Renal cortex interstitium (tissue), 11 donors: ENCODE measurements at regions not wholly inside any gene's neighbourhood (a gene's known extent, or its start where the extent isn't known, plus 50 kb on each side); places are given as distances from the start of the nearest gene placed in this dataset.

ENCODE experiments used
- DNase-seq, 11 donors: peaks; one replicate each; pipeline ENCODE4 v3.0.0-alpha.2; 2013; ENCODE audit warnings: low read depth in 9 of 11, low spot score in 4 of 11; ENCODE audit errors: extremely low read depth in 1 of 11

DNA sequence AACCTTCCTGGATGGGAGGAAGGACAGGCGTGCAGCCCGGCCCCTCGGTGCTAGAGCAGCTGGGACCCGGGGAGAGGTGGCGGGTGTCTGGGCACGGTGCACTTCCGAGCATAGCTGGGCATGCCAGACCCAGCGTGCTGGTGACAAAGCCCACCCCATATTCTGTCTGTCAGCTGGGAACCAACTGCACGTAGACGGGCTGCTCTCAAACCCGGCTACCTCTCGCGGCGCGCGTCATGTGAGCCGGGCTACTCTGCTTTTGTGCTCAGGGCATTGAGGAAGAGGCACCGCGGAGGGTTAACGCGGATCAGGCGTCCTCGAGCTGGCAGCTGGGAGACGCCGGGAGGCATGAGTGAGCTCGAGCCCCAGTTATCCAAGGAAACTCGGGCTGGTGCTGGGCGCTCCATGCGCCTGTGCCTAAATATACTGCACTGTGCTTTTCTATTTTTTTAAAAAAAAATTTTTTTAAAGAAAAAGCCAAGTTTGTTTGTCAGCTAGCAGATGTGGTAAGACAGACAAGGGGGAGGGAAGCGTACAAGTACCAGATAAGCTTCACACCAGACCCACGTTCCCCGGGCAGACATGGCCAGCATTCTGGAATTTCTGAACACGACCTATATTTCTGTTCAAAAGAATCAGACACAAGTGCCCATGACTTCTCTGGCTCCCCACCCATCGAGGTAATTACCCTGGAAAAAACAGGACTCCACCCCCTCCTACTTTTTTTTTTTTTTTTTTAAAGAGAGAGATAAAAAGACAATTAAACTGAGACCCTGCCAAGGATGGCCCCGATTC is 425.6 kb downstream of the SHANK2 start:
- peak in 2 of 11 donors; percentile 32 to 35 for DNase-seq

DNA sequence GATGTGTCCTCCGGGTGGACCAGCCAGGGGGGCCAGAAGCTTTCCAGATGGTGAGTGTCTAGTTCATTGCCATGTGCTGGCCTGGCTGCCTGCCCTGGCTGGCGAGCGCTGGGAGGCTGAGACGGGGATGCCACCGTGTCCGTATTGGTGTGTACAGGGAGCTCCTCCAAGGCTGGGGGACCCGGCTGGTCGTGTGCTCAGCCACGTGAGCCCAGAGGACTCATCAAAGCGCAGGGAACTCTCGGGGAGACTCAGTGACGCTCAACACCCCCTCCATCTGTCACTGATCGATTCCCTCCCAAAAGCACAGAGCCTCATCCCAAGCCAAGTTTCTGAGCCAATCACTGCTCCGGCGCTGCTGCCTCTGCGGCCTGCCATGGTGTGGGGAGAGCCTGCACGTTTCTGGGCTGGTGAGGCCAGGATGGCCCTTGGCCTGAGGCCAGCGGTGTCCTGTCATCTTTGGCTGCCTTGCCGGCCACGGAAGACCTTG is 423.7 kb downstream of the SHANK2 start:
- no peak for DNase-seq

DNA sequence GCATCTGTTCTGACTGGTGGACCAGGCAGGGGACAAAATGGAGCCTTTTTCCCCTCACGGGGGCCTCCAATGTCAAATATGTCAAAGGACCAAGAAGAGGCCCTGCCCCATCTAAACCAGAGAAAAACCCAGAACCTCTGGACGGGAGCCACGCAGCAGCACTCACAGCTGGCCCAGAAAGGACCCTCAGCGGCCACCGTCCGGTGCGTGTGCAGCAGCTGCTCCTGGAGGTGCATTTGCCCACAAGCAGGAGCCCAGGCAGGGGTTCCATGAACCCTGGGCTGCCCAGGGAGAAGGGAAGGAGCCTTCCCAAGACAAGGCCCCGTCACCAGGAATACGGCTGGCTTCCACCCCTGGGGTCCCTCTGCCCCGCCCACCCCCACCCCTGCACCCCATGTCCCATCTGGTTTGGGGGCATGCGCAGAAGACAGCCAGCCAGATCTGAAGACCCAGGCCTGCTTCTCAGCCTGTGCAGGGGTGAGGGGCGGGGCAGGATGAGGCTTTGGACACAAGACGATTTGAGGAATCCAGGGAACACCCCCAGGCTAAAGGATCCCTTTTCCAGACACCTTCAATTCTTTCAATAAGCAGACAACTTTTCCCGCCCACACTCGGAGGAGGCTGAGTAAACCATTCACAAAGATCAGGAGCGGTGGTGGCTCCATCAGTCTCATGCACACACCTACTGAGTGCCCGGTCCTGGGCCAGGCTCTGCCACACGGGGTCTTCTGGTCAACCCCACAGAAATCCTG is 423.1 kb downstream of the SHANK2 start:
- no peak for DNase-seq

DNA sequence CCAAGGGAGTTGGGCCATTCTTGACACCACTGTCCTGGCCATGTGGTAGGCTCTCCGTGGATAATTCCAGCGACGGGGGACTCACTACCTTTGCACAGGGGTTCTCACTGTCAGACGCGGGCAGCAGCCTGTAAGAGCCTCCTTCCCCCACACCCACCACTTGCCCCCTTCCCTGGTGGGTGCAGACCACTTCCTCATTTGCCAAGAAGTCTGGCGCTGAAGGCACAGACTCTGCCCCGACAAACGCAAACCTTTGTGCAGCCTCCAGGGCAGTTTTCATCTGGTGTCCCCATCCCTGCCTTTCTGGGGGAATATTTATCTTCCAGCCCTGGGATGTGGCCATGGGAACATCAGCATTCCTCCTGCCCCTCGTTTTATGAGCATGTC is 422.5 kb downstream of the SHANK2 start:
- no peak for DNase-seq

DNA sequence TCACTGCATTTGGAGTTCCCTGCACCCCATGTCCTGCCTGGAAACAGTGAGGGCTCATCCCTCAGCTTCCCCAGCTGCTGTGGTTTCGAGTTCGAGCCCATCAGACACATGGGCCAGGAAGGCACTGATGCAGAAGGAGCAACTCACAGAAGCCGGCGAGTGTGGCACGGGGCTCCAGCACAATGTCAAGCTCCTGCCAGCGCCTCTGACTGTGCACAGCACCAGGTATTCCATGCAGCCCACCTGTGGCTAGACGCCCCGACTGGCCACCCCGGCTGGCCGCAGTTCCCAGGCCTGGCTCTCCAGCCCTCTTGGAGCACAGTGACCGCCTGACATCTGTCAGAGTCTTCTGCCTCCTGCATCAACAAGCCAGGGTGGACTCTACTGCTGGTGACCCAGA is 419.4 kb downstream of the SHANK2 start:
- DNase-seq: no peak

DNA sequence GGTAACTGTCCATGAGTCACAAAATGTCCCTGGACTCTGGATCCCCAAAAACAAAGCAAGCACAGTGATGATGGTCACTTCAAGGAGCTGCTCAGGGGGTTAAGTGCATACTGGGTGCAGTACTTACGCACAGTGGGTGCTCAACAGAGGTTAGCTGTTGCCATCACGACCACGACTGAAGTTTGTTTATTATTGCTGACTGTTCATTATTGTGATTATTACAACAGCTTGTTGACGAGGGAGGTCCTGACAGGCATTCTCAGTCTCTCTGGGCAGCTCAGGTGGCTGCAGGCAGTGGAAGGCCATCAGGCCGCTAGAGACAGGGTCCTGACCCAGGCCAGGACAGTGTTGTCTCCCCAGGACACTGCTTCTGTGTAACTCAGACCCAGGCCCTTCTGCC is 418.8 kb downstream of the SHANK2 start:
- no peak for DNase-seq

DNA sequence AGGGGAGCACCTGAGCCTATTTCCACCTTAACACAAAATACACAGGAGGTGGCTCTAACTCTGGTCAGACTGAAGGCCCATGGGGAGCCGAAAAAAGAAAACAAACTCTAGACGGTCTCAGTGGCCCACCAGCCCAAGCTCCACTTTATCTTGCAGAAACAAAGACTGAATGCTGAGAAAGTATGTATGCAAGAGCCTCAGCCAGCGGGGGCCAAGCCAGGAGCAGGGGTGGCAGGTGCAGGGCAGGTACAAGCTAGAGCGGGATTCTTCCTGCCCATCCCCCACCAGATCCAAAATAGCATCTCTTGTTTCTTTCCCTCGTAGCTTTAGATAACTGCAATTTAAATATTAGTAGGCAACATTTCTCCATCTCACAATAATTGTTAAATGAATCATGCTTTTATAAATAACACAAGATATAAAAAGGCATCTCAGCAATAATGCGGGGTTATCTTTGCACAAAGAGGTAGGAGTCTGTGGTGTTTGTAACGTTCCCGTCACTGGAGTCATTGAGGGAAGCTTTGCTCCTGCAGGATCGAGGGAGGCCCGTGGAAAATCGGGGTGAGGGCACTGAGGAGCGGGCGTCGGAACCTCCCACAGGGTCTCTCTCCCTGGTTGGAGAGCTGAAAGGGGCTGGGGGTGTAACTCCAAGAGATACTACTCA is 418.0 kb downstream of the SHANK2 start:
- no peak for DNase-seq

DNA sequence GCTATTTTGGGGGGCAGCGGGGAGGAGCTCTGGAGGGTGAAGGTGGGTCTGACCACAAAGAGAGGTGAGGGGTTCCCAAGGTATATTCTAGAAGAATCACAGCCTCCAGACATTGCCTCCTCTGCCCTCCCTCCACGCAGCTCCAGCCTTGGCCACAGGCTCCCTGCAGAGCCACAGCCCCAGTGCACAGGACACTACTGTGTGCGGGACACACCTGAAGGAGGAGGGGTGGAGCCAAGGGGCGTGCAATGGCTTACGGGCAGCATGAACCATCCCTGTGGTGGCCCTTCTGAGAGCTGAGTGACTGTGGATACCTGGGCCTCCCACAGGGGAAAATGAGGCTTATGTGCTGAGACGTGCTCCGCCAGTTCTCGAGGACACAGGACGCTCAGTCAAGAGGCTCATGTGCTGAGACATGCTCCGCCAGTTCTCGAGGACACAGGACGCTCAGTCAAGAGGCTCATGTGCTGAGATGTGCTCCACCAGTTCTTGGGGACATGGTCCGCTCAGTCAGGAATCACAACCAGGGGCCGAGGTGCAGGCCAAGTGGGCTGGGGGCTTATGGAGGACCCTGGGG is 417.3 kb downstream of the SHANK2 start:
- no peak for DNase-seq

DNA sequence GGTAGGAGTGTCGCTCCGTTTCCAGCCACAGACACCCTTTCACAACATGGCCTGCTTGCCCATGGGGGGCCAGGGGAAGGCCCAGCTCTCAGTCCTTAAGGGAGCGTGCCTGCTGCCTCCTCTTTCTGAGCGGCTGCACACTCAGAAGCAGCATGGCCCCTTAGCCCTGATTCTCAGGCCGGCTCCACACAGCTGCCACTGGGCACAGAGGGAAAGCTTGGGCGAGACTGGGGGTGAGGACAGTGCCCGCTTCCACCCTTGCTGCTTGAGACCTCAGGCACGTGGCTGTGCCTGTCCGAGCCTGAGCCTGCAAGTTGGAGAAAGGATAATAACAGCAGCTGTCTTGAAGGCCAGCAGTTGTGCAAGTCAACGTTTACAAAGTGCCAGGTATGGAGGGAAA is 416.3 kb downstream of the SHANK2 start:
- DNase-seq: no peak

DNA sequence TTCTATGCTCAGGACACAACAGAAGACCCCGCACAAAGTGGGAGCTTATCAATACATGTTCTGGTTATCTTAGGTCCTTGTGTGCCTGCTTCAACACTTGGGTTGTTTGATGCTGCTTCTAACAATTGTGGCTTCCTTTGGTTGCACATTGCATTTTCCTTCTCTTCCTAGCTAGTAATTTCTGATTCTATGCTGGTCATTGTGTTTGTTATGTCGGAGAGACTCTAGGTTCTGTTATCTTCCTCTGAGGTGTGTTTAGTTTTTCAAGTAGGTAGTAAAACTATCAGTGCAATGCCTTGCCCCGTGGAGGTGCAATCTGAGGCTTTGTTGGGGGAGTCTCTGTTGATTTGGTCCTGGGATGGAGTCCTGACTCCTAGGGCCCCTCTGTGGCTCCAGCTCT is 414.2 kb downstream of the SHANK2 start:
- no peak for DNase-seq

DNA sequence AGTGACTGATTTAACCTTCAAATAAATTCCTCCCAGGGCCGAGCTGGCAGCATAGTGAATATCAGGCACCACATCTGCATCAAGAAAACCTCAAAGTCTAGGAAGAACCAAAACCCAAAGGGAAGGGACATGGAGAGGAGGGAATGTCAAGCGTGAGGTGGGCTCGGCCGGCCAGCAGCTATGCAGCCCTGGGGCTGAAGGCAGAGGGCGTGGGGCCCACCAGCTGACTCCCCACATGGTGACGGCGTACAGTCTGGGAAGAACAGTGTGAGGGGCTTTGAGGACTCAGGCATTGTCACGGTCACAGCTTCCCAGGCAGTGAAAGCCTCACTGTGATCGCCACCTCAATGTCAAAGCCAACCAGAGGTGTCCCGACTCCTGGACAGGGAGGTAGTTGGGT is 412.5 kb downstream of the SHANK2 start:
- no peak for DNase-seq

DNA sequence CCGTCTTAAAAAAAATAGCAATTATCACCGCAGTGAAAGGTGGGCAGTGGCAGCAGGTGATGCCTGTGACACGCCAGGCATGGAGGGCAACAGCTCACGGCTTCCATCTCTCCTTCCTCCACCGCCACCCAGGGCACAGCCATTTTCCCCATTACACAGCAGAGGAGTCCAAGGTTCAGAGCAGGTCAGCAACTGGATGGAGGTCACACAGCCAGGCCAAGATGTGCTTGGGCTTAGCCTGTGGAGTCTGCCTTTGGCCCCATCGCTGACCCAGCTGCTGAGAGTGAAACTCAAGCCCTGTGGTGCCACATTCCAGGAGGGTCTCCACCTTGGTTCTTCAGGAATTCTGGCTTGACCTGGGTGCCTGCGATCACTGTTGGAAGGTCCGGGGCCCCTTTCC is 411.1 kb downstream of the SHANK2 start:
- no peak for DNase-seq

DNA sequence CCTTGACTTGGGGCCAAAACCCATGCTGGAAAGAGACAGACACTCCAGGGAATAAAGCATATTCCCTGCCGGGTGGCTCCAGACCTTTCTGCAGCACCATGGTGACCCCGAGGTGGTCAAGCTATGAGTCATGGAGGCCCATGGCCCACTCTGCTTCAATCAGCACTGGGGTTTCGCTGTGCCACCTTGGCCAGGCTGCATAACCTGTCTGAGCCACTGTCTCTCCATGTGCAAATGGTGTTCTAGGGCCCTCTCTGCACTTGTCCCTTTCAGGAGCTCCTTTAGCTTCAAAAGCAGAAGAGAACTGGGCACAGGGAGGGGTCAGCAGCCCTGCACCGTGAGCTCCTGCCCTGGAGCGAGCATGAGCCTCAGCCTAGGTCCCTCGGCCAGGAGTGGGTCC is 410.1 kb downstream of the SHANK2 start:
- no peak for DNase-seq

DNA sequence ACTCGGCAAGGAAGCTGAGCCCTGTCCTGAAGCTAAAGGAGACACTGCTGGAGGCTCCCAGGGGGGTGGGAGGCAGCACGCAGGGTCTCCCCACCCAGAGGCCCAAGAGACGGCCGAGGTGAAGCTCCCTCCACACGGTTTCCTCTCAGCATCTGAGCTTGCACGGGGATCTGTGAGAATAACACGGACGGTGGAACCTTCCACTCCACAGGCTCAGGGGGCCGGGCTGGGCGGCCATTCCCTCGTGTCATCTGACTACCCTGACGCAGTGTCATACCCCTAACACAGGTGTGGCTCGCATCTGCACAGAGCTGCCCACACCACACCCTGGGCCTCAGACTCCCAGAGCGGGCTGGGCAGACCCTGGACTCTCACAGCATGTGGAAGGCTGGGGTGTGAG is 409.7 kb downstream of the SHANK2 start:
- no peak for DNase-seq

DNA sequence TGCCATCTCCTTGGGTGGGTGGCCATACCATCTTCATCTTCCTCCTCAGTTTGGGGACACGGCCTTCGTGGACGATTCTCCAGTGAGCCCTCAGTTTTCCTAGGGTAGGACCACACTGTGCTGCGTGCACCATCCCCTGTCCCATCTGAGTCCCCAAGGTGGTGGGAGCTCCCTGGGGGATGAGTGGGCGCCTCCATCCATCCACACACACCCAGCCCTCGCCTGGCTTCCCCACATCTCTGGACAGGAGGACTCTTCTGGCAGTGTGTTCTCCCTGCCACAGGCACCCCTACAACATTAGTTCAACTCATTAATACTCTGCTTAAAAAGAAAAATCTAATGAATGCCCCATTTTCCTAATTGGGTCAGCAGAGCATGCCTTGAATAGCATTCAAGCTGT is 408.5 kb downstream of the SHANK2 start:
- no peak for DNase-seq

DNA sequence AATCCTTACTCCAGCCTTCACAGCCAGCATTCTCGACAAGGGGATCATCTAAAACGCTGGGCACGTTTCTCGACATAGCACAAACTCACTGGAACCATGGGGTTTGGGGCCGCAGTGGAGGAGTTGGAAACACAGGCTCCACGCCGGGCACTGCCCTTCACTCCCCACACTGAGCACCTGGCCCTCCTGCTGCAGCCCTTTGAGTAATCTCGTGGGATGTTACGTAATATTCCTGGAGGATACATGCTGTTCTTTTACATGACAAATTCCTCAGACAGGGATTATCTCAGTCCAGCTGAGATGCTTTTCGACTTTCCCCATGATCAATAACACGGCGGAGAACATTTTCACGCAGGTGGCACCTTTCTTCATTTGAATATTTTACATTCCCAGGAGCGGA is 408.0 kb downstream of the SHANK2 start:
- DNase-seq: no peak

DNA sequence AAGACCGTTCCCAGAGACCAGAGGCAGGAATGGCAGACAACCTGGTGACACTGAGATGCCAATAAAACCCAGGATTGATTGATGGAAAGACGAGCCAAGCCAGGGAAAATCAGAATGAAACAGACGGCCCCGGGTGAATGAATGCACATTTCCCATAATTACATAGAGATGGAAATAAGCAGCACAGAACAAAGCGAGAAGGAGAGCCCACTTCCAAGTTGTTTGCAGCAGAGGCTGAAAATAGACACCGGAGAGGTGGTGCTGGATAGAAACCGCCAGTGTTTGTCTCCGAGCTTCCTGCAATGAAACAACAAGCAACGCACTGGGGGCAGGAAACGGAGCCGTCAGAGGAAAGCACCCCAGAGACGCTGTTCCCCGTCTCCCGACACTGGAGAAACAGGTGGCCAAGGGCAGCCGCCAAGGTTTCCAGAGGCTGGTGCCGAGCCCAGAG is 406.8 kb downstream of the SHANK2 start:
- DNase-seq: no peak

DNA sequence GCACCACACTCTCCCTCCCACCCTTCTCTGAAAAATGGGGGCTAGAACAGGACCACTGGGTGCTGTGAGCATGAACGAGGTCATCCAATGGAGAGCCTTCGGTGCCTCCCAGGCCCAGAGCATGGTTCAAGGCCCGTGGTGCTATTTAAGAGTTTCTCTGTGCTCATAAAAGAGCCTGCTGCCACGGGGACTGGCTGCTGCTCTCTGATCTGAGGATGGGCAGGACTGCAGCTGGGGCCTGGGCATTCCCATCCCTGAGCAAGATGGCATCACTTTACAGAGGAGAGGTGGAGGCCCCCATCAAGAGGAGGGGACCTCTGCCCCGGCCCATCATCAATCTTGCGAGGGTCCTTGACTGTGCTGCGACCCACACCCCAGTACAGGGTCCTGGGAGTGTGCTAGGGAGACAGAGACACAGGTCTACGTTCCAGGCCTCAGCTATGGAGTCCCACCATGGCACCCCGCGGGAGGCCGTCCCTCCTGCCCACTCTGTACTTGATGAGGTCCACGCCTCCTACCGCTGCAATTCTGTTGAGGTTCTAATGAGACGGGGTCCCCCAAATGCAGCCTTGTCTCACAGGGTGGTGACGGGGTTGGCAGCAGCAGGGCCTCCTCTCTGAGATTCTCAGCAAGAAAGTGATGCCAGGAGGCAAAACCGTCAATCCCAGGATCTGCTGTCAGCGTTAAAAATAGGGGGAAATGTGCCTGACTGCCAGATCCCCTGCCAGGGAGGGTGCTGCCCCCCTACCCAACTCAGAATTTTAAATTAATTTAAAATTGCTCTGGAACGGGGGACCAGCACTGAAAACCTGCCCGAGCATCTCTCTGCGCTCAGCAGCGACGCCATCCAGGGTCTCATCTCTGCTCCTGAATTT is 405.4 kb downstream of the SHANK2 start:
- DNase-seq: no peak

DNA sequence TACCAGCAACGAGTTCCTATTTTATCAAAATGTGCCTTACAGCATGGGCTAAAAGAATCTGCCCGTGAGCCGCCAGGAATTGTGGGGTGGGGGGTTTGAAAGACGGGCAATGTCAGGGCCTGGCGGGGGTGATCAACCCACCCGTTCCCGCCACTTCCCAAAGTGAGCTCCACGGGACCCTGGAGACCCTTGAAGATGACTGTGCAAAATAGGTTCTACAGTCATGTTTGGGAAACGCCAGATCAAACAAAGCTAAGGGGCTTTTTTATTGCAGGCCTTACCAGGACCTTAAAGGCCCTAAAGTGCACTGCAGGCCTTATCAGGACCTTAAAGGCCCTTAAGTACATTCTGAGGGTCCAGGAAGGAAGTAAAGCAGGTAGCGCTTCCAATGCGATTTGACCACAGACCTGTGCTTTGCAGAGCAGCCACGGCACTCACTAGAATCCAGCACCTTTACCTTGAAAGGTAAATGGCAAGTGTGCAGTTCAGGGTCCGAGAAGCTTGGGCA is 404.1 kb downstream of the SHANK2 start:
- DNase-seq: no peak
